ENCODE measurements at regions not wholly inside any gene's neighbourhood (a gene's known extent, or its start where the extent isn't known, plus 50 kb on each side); places are given as distances from the start of the nearest gene placed in this dataset.

DNA sequence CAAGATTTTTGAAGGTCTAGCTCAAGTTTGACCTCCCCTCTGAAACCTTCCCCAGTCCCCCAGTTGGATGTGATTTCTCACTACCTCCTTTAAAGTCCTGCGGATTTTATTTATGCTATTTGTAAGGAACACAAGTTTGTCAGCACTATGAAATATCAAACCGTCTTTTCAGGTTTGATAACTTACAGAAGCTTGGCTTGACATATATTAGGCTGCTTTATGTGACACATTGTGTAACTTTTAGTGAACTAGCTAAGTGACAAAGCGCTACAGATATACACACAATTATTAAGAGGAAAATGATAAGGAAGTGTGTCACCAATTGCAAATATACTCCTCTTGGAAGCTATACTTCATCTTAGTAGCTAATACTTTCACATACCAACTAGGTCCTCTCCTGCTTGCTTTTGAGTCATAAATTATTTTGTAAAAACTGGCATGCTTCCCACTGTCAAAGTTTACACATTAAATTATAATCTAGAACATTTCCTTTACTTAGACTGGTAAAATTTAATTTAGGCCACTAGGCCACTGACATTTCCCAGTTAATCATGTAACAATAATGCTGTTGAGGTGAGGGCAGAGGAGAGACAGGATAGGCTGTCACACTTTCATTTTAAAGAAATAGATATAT is 149.5 kb downstream of the TMTC3 start:
- H3K36me3 ChIP-seq: no peaks in the 10 kb centered on the region
- no peaks in the 10 kb centered on the region for H3K27me3 ChIP-seq
- H3K4me3 ChIP-seq: no peak overlapping the region
- no peaks in the 10 kb centered on the region for H3K9me3 ChIP-seq
- WGBS, 2 donors: 81 to 89% methylated on average over 3 of the region's 3 CpGs
- intact Hi-C loops (cut with DNase I): no loop called here
- H3K27ac ChIP-seq: no peak overlapping the region
- TF ChIP-seq POLR2A (IDR thresholded peaks at IDR 0.05): no peak
- TF ChIP-seq, protein P1, sequence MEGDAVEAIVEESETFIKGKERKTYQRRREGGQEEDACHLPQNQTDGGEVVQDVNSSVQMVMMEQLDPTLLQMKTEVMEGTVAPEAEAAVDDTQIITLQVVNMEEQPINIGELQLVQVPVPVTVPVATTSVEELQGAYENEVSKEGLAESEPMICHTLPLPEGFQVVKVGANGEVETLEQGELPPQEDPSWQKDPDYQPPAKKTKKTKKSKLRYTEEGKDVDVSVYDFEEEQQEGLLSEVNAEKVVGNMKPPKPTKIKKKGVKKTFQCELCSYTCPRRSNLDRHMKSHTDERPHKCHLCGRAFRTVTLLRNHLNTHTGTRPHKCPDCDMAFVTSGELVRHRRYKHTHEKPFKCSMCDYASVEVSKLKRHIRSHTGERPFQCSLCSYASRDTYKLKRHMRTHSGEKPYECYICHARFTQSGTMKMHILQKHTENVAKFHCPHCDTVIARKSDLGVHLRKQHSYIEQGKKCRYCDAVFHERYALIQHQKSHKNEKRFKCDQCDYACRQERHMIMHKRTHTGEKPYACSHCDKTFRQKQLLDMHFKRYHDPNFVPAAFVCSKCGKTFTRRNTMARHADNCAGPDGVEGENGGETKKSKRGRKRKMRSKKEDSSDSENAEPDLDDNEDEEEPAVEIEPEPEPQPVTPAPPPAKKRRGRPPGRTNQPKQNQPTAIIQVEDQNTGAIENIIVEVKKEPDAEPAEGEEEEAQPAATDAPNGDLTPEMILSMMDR (IDR thresholded peaks at IDR 0.05): no peak
- H3K4me1 ChIP-seq: no peaks in the 10 kb centered on the region
- no peak for DNase-seq

DNA sequence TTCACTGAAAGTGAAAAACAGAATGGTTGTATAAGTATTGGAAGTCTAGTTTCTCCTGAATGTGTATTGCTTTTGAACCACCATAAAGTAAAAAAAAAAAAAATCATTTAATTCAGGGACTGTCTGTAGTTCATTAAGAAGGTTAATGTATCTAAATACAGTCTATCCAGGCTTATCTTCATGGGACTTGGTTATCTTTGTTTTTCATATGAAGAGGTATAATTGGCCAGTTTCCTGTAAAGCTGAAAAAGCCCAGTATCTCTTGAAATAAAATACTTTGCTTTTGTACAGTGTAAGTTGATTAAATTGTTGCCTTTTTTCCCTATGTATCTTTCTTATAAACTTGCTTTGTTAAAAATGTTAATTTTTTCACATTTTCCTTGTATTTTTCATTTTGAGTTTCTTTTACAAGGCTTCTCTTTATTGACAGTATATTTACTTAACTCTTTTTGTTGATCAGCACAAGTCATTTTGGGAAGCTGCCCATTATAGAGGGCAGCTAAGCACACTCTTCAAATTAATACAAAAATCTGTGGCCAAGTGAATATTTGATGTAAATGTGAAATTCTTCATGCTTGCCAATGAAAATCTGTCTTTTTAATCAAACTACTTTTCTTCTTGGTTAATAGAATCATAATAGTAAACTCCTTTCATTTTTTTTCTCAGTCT is 156.0 kb downstream of the TMTC3 start:
- Histone ChIP-seq H3K9me3 (no peaks in the 10 kb centered on the region), H3K27me3 (no peaks in the 10 kb centered on the region), H3K27ac (peak overlapping the region in 3 of 4 donors; percentile 28 to 67 (median 65)), H3K4me1 (peaks cover 0 to 29% (median 5%) of the 10 kb centered on the region in 3 donors), H3K4me3 (no peak overlapping the region), H3K36me3 (no peaks in the 10 kb centered on the region)
- TF ChIP-seq, protein P1 (IDR thresholded peaks at IDR 0.05): no peak
- no peak for TF ChIP-seq POLR2A (IDR thresholded peaks at IDR 0.05)
- DNase-seq: no peak
- intact Hi-C loops (cut with DNase I): no loop called here

DNA sequence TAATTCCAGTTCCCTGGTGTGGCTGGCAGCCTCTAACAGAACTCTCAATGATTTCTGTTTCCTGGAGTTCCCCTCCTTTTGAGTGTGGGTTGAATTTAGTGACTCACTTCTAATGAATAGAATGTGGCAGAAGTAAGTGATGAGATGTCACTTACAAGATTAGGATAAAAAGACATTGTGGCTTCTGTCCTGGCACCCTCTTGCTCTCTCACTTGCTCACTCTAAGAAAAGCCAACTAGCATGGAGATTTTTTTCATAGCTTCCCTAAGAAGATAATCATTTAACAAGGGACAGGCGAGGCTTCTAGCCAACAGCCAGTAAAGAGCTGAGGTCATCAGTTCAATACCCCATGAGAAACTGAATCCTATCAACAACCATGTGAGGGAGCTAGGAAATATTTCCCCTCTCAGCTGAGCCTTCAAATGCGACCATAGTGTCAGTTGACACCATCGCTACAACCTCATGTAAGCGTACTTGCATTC is 156.7 kb downstream of the TMTC3 start:
- Histone ChIP-seq H3K4me3 (no peak overlapping the region), H3K36me3 (no peaks in the 10 kb centered on the region), H3K9me3 (no peaks in the 10 kb centered on the region), H3K27ac (peak overlapping the region in 3 of 4 donors; percentile 37 to 67 (median 57)), H3K27me3 (no peaks in the 10 kb centered on the region), H3K4me1 (peaks cover 0 to 29% (median 5%) of the 10 kb centered on the region in 3 donors)
- DNase-seq: no peak
- intact Hi-C loops (cut with DNase I): no loop called here
- 58 to 64% methylated on average over 4 of the region's 4 CpGs for WGBS, 2 donors
- TF ChIP-seq, protein P1 (IDR thresholded peaks at IDR 0.05): no peak
- TF ChIP-seq POLR2A (IDR thresholded peaks at IDR 0.05): no peak

DNA sequence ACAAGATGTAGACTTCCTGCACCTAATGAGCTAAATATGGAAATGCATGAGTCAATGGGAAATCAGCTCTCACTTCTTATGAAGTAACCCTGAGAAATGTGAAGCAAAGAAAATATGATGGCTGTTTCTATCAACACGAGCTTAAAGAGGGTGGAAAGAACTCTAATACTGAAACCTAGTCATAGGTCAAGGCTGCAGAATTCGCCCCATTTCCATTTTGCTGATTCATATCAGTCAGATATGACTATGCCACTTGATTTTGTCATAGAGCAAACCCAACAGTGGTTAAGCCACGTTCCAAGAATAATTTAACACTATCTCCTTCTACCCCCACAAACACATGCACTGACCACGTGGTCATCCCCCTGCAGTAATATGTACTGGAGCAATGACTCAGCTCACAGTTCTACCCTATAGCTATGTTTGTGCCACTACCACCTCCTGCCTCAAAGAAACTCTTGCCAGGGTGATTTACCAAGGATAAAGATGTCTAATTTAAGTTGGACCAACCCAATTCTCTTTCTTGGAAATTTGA is 157.5 kb downstream of the TMTC3 start:
- TF ChIP-seq POLR2A (IDR thresholded peaks at IDR 0.05): no peak
- TF ChIP-seq, protein P1 (IDR thresholded peaks at IDR 0.05): peak in 1 of 6 experiments; percentile 6
- intact Hi-C loops (cut with DNase I): no loop called here
- Histone ChIP-seq H3K36me3 (no peaks in the 10 kb centered on the region), H3K27me3 (no peaks in the 10 kb centered on the region), H3K9me3 (no peaks in the 10 kb centered on the region), H3K4me3 (no peak overlapping the region), H3K4me1 (peaks cover 0 to 29% (median 5%) of the 10 kb centered on the region in 3 donors), H3K27ac (peak overlapping the region in 3 of 4 donors; percentile 15 to 67 (median 57))
- DNase-seq: no peak
- 14 to 21% methylated on average over 4 of the region's 4 CpGs for WGBS, 2 donors

DNA sequence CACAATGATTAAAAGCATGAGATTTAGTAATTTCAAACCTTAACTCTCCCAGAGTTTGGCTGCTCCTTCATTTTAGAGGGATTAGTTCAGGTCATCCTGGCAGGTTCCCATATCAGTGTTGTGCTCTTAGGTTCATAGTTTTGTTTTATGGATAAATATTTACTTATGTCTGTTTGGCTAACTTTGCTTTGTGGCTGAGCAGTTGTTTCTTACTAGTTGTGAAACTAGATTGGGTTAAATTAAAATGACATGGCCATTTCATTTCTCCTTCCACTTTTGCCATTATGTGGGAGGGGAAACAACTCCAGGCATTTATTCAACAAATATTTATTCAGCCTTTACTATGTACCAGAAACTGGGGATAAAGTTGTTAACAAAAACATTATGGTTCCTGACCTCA is 158.8 kb downstream of the TMTC3 start:
- H3K4me1 ChIP-seq: peaks cover 0 to 42% (median 5%) of the 10 kb centered on the region in 3 donors
- intact Hi-C loops (cut with DNase I): no loop called here
- no peaks in the 10 kb centered on the region for H3K36me3 ChIP-seq
- no peaks in the 10 kb centered on the region for H3K27me3 ChIP-seq
- H3K4me3 ChIP-seq: no peak overlapping the region
- H3K9me3 ChIP-seq: no peaks in the 10 kb centered on the region
- no peak for DNase-seq
- no peak for TF ChIP-seq POLR2A (IDR thresholded peaks at IDR 0.05)
- TF ChIP-seq, protein P1 (IDR thresholded peaks at IDR 0.05): no peak
- no peak overlapping the region for H3K27ac ChIP-seq
